Type B pancreatic cell (in vitro differentiated cells): ENCODE measurements at regions not wholly inside any gene's neighbourhood (a gene's known extent, or its start where the extent isn't known, plus 50 kb on each side); places are given as distances from the start of the nearest gene placed in this dataset.

Experiments
- DNase-seq: peaks from one replicate; pipeline ENCODE4 v3.0.0; 2021; ENCODE audit warnings: mixed read lengths; ENCODE audit not compliant: unreplicated experiment; ENCODE audit errors: extremely low spot score
- H3K27ac Mint-ChIP-seq: 2 replicates; pipeline ENCODE4 v1.8.0; 2021; ENCODE audit warnings: mild to moderate bottlenecking, mixed read lengths
- H3K27me3 Mint-ChIP-seq: 2 replicates; pipeline ENCODE4 v1.8.0; 2021; ENCODE audit warnings: mixed read lengths
- H3K36me3 Mint-ChIP-seq: 2 replicates; pipeline ENCODE4 v1.8.0; 2021; ENCODE audit warnings: mixed read lengths
- H3K4me1 Mint-ChIP-seq: one replicate; pipeline ENCODE4 v1.8.0; 2021; ENCODE audit warnings: mixed read lengths; ENCODE audit not compliant: unreplicated experiment
- H3K4me3 Mint-ChIP-seq: 2 replicates; pipeline ENCODE4 v1.8.0; 2021; ENCODE audit warnings: mild to moderate bottlenecking, mixed read lengths
- H3K9me3 Mint-ChIP-seq: 2 replicates; pipeline ENCODE4 v1.8.0; 2021; ENCODE audit warnings: mixed read lengths
- TF ChIP-seq, protein P1 (sequence below): fragments of 200-600 bp; sonication (generic); conservative IDR thresholded peaks from 2 replicates; pipeline ENCODE4 v1.5.0; 2021; ENCODE audit warnings: antibody characterized with exemption, mild to moderate bottlenecking

DNA sequence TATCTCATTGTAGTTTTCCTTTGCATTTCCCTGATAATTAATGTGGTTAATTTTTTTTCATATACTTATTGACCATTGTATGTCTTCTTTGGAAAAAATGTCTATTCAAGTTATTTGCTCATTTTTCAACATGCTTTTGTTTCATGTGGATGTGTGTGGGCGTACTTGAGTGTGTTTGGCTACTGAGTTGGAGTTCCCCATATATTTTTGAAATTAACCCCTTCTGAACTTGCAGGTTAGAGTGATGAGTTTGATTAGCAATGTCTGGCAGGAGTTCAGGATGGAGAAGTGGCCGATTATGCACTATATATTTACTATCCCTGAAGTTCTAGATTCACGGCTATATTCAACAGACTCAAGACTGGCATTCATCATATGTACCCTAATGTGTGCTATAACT lies 250.4 kb upstream of the TTC14 start:
- no peak for DNase-seq
- H3K4me3 Mint-ChIP-seq, result no peak overlapping the region
- H3K27me3 Mint-ChIP-seq, result peaks cover 5% of the 10 kb centered on the region
- no peaks in the 10 kb centered on the region for H3K9me3 Mint-ChIP-seq
- no peak overlapping the region for H3K27ac Mint-ChIP-seq
- H3K36me3 Mint-ChIP-seq, result no peaks in the 10 kb centered on the region
- TF ChIP-seq, protein P1, sequence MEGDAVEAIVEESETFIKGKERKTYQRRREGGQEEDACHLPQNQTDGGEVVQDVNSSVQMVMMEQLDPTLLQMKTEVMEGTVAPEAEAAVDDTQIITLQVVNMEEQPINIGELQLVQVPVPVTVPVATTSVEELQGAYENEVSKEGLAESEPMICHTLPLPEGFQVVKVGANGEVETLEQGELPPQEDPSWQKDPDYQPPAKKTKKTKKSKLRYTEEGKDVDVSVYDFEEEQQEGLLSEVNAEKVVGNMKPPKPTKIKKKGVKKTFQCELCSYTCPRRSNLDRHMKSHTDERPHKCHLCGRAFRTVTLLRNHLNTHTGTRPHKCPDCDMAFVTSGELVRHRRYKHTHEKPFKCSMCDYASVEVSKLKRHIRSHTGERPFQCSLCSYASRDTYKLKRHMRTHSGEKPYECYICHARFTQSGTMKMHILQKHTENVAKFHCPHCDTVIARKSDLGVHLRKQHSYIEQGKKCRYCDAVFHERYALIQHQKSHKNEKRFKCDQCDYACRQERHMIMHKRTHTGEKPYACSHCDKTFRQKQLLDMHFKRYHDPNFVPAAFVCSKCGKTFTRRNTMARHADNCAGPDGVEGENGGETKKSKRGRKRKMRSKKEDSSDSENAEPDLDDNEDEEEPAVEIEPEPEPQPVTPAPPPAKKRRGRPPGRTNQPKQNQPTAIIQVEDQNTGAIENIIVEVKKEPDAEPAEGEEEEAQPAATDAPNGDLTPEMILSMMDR, result no peak
- H3K4me1 Mint-ChIP-seq, result no peaks in the 10 kb centered on the region

DNA sequence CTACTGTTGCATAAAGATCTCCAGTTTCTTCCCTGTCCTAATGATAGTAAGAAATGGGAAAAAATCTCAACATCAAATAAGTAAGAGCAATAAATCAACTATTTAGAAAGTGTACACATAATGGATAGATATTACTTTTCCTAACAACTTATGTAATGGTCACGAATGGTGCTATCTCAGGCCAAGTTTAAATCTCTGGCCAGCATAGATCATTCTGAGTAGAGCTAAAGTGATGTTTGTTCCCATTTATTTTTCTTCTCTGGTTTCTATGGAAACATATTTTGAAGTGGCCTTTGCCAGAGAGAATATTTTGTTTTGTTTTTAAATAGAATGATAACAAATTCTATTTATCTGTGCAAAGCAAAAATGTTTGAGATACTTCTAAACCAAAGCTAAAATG lies 249.7 kb upstream of the TTC14 start:
- Mint-ChIP-seq H3K9me3 (no peaks in the 10 kb centered on the region), H3K36me3 (no peaks in the 10 kb centered on the region), H3K27ac (no peak overlapping the region), H3K27me3 (peaks cover 5% of the 10 kb centered on the region), H3K4me3 (no peak overlapping the region), H3K4me1 (no peaks in the 10 kb centered on the region)
- TF ChIP-seq, protein P1, result no peak
- no peak for DNase-seq

DNA sequence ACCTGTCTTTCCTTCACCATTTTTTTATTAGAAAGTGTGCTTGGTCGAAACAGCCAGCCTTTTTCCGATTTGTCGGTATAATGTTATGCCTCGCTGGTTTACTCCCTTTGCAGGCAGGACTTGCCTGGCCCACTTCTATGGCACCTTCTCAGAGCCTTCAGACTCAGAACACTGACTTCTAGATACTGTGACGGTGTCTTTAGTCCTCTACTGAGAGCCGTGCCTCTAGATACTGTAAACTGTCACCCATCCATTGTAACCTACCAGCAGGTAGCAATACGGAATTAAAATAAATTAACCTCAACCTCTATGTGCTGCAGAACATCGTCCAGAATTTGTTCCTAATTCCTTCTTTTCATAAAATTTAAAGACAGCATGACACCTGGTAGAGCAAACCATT lies 247.7 kb upstream of the TTC14 start:
- Mint-ChIP-seq H3K27ac (no peak overlapping the region), H3K9me3 (no peaks in the 10 kb centered on the region), H3K27me3 (peaks cover 5% of the 10 kb centered on the region), H3K36me3 (no peaks in the 10 kb centered on the region), H3K4me3 (no peak overlapping the region), H3K4me1 (no peaks in the 10 kb centered on the region)
- TF ChIP-seq, protein P1, result no peak
- no peak for DNase-seq

DNA sequence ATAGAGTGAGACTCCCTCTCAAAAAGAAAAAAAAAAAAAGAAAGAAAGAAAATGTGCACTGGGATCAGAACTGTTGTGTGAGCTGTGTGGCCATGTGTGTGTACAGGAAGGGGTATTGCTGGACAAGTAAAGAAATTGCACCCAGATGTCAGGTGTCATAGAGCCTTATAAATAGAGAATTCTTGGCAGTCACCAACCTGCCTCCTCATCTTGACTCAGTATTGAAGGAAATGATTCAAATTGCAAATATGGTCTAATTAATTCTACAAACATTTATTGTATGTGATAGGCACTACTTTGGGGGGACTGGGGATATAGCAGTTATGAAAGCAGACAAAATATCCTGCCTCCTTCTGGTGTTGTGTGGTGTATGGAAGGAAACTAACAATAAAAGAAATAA lies 243.8 kb upstream of the TTC14 start:
- no peaks in the 10 kb centered on the region for H3K36me3 Mint-ChIP-seq
- TF ChIP-seq, protein P1, result no peak
- H3K27ac Mint-ChIP-seq, result no peak overlapping the region
- no peak overlapping the region for H3K4me3 Mint-ChIP-seq
- H3K27me3 Mint-ChIP-seq, result peaks cover 4% of the 10 kb centered on the region
- no peaks in the 10 kb centered on the region for H3K4me1 Mint-ChIP-seq
- no peaks in the 10 kb centered on the region for H3K9me3 Mint-ChIP-seq
- DNase-seq, result no peak

DNA sequence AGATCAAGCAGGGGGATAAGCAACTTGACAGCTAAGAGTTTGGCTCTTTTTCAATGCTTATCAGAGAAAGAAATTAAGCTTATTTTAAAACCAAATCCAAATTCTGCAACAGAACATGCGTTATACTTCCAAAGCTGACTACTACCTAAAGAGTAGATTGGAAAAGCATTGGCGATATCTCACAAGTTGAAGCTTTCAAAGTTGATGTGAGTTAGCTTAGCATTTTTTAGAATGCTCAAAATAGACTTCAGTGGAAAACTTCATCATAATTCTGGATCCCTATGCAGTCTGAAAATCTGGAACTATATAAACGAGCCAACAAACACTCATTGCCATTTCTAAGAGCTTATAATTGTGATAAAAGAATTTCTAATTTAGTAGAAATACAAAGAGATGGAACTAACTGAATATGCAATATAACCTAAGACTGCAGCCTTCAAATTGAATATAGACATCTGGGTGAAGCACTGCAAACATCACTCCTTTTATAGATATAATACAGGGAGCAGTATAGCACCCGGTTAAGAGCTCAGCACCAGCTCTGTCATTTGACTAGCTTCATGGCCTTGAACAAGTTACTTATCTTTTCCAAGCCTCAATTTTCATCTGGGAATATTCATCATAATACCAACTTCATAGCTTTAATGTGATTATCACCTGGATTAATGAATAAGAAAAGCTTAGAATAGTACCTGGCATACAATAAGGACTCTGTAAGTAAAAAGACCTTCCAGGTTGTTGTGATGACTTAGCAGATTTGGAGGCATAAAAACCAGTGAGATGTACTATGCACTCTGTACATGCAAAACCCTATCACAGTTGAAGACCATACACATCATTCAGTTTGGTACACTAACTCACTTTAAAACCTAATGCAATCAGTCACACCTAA lies 242.7 kb upstream of the TTC14 start:
- Mint-ChIP-seq H3K4me1 (no peaks in the 10 kb centered on the region), H3K9me3 (no peaks in the 10 kb centered on the region), H3K36me3 (no peaks in the 10 kb centered on the region), H3K27me3 (no peaks in the 10 kb centered on the region), H3K27ac (no peak overlapping the region), H3K4me3 (no peak overlapping the region)
- no peak for DNase-seq
- TF ChIP-seq, protein P1, result no peak
